ENCODE measurements at regions not wholly inside any gene's neighbourhood (a gene's known extent, or its start where the extent isn't known, plus 50 kb on each side); places are given as distances from the start of the nearest gene placed in this dataset.

DNA sequence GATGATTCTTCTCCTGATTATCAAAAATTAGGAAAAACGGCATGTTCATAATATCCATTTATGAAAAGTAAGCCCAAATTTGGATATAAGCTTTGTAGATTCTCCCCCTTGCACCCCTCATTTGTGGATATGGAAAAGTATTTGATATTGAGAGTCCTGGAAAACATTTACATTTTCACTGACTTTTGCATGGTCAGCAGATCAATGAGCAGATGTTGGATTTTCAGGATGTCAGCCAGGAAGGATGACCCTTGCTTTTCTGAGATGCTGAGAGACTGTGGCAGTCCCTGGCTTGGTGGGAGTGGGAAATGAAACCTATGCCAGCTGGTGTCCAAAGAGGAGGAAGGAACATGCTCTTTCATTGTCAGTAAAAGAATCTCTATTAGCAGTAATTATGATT lies 410.8 kb downstream of the DMAC1 start:
- Histone ChIP-seq H3K4me3 (ENCODE audit: control insufficient read depth in 2 of 3, extremely low read depth in 1 of 3, insufficient read depth in 2 of 3, low read depth in 1 of 3, low read length in 3 of 3) (no peak overlapping the region), H4K20me1 (ENCODE audit: control insufficient read depth, extremely low read depth, insufficient read depth, low read length) (no peaks in the 10 kb centered on the region), H2AFZ (ENCODE audit: control insufficient read depth, low read length) (no peak overlapping the region), H3K36me3 (ENCODE audit: control insufficient read depth in 2 of 2, extremely low read depth in 1 of 2, insufficient read depth in 2 of 2, low read length in 2 of 2) (no peaks in the 10 kb centered on the region), H3K27me3 (ENCODE audit: control insufficient read depth, extremely low read depth, insufficient read depth, low read length) (no peaks in the 10 kb centered on the region), H3K4me1 (ENCODE audit: control insufficient read depth, extremely low read depth, insufficient read depth, low read length) (no peaks in the 10 kb centered on the region), H3K27ac (ENCODE audit: control insufficient read depth, insufficient read depth, low read length) (no peak overlapping the region), H3K9ac (ENCODE audit: control insufficient read depth, extremely low read depth, insufficient read depth, low read length) (no peak overlapping the region), H3K9me1 (ENCODE audit: control insufficient read depth, extremely low read depth, insufficient read depth, low read length) (no peaks in the 10 kb centered on the region), H3K79me2 (ENCODE audit: control insufficient read depth, insufficient read depth, low read length) (no peaks in the 10 kb centered on the region), H3K9me3 (ENCODE audit: control insufficient read depth, low read depth, low read length) (no peaks in the 10 kb centered on the region), H3K4me2 (ENCODE audit: control insufficient read depth, extremely low read depth, insufficient read depth, low read depth, low read length) (no peak overlapping the region)
- TF ChIP-seq, protein P1, sequence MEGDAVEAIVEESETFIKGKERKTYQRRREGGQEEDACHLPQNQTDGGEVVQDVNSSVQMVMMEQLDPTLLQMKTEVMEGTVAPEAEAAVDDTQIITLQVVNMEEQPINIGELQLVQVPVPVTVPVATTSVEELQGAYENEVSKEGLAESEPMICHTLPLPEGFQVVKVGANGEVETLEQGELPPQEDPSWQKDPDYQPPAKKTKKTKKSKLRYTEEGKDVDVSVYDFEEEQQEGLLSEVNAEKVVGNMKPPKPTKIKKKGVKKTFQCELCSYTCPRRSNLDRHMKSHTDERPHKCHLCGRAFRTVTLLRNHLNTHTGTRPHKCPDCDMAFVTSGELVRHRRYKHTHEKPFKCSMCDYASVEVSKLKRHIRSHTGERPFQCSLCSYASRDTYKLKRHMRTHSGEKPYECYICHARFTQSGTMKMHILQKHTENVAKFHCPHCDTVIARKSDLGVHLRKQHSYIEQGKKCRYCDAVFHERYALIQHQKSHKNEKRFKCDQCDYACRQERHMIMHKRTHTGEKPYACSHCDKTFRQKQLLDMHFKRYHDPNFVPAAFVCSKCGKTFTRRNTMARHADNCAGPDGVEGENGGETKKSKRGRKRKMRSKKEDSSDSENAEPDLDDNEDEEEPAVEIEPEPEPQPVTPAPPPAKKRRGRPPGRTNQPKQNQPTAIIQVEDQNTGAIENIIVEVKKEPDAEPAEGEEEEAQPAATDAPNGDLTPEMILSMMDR (optimal IDR thresholded peaks at IDR 0.05 in 1 of 3, IDR thresholded peaks at IDR 0.05 in 1 of 3, conservative IDR thresholded peaks at IDR 0.05 in 1 of 3; ENCODE audit: extremely low read depth in 1 of 3, insufficient read depth in 2 of 3, low read length in 3 of 3), result no peak
- no peak for TF ChIP-seq EZH2 (IDR thresholded peaks at IDR 0.05; ENCODE audit: low read length)
- DNase-seq (ENCODE audit: low read depth, low spot score) (no peak), FAIRE-seq (no peak)
- dilution Hi-C loops (cut with MboI; ENCODE audit: extremely low pct_ligation_motif_present, low sequenced_read_pairs), result no loop called here

DNA sequence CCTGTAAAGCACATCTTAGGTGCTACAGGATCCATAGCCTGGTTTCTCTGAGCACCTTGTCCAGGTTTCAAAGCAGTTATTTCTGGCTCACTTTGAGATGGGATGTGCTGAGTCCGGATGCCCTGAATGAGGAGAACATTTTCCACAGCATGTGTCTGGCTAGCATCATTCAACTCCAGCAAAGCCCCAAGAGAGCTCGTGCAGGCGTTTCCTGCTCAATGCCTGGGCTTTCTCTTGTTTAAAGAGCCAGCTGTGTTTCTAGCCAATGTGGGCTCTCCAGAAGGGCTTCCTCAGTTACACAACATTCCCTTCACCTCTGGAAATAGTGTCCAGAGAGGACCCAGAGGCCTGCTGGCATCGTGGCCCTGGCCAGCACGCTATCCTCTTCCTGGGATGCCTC lies 411.7 kb downstream of the DMAC1 start:
- no peak overlapping the region for H3K4me3 ChIP-seq (ENCODE audit: control insufficient read depth in 2 of 3, extremely low read depth in 1 of 3, insufficient read depth in 2 of 3, low read depth in 1 of 3, low read length in 3 of 3)
- H3K36me3 ChIP-seq (ENCODE audit: control insufficient read depth in 2 of 2, extremely low read depth in 1 of 2, insufficient read depth in 2 of 2, low read length in 2 of 2), result no peaks in the 10 kb centered on the region
- no peaks in the 10 kb centered on the region for H4K20me1 ChIP-seq (ENCODE audit: control insufficient read depth, extremely low read depth, insufficient read depth, low read length)
- H3K79me2 ChIP-seq (ENCODE audit: control insufficient read depth, insufficient read depth, low read length), result no peaks in the 10 kb centered on the region
- H3K4me2 ChIP-seq (ENCODE audit: control insufficient read depth, extremely low read depth, insufficient read depth, low read depth, low read length), result no peak overlapping the region
- no peak overlapping the region for H3K27ac ChIP-seq (ENCODE audit: control insufficient read depth, insufficient read depth, low read length)
- H3K4me1 ChIP-seq (ENCODE audit: control insufficient read depth, extremely low read depth, insufficient read depth, low read length), result no peaks in the 10 kb centered on the region
- no peak overlapping the region for H3K9ac ChIP-seq (ENCODE audit: control insufficient read depth, extremely low read depth, insufficient read depth, low read length)
- TF ChIP-seq, protein P1 (optimal IDR thresholded peaks at IDR 0.05 in 1 of 3, IDR thresholded peaks at IDR 0.05 in 1 of 3, conservative IDR thresholded peaks at IDR 0.05 in 1 of 3; ENCODE audit: extremely low read depth in 1 of 3, insufficient read depth in 2 of 3, low read length in 3 of 3), result no peak
- no peak for TF ChIP-seq EZH2 (IDR thresholded peaks at IDR 0.05; ENCODE audit: low read length)
- no peak overlapping the region for H2AFZ ChIP-seq (ENCODE audit: control insufficient read depth, low read length)
- FAIRE-seq (no peak), DNase-seq (ENCODE audit: low read depth, low spot score) (no peak)
- H3K9me1 ChIP-seq (ENCODE audit: control insufficient read depth, extremely low read depth, insufficient read depth, low read length), result no peaks in the 10 kb centered on the region
- H3K9me3 ChIP-seq (ENCODE audit: control insufficient read depth, low read depth, low read length), result no peaks in the 10 kb centered on the region
- H3K27me3 ChIP-seq (ENCODE audit: control insufficient read depth, extremely low read depth, insufficient read depth, low read length), result no peaks in the 10 kb centered on the region
- dilution Hi-C loops (cut with MboI; ENCODE audit: extremely low pct_ligation_motif_present, low sequenced_read_pairs), result no loop called here

Measured in keratinocyte (primary cell).